GM13977 (cell line): ENCODE measurements at regions not wholly inside any gene's neighbourhood (a gene's known extent, or its start where the extent isn't known, plus 50 kb on each side); places are given as distances from the start of the nearest gene placed in this dataset.

Experiments used
- DNase-seq: peaks from one replicate; pipeline ENCODE4 v3.0.0; 2012; ENCODE audit warnings: low spot score
- CTCF ChIP-seq: IDR thresholded peaks from 2 replicates; pipeline ENCODE4 v1.5.1; 2012; ENCODE audit warnings: mild to moderate bottlenecking, control low read depth; ENCODE audit not compliant: insufficient read depth; ENCODE audit errors: extremely low read depth, missing control alignments
- in situ Hi-C: fragments of 300-500 bp; cut with MboI; formaldehyde crosslinking; loops from one replicate; pipeline ENCODE4 v1.12.0; 2022; ENCODE audit warnings: low sequenced_read_pairs, low pct_unique_long_range_greater_than_20kb, mixed read lengths, inconsistent platforms; ENCODE audit not compliant: unreplicated experiment

- peak; percentile 36 for DNase-seq
- in situ Hi-C loops = loop anchor here (25.0 kb wide), 1 partner anchor 169 kb away; no protein-coding TSS in a partner anchor
- TF ChIP-seq CTCF = peak; percentile 69
Measured at GRCh38 chr16:51818342-51818944, 667.4 kb upstream of the SALL1 start.

- no peak for TF ChIP-seq CTCF
- DNase-seq = no peak
- in situ Hi-C loops = loop anchor here (25.0 kb wide), 1 partner anchor 170 kb away; no protein-coding TSS in a partner anchor
Measured at GRCh38 chr16:51816929-51817328, 665.9 kb upstream of the SALL1 start.

- no peak for DNase-seq
- in situ Hi-C loops = loop anchor here (25.0 kb wide), 1 partner anchor 172 kb away; no protein-coding TSS in a partner anchor
- no peak for TF ChIP-seq CTCF
Measured at GRCh38 chr16:51815523-51815922, 664.5 kb upstream of the SALL1 start.

- in situ Hi-C loops = loop anchor here (25.0 kb wide), 1 partner anchor 173 kb away; no protein-coding TSS in a partner anchor
Measured at GRCh38 chr16:51814617-51815016, 663.5 kb upstream of the SALL1 start.

GRCh38 chr16:51813609-51814008 lies 662.5 kb upstream of the SALL1 start:
- DNase-seq = no peak
- TF ChIP-seq CTCF = no peak
- in situ Hi-C loops = loop anchor here (25.0 kb wide), 1 partner anchor 174 kb away; no protein-coding TSS in a partner anchor

More at GRCh38 chr16:51814617-51815016, 663.5 kb upstream of the SALL1 start:
- DNase-seq = no peak
- TF ChIP-seq CTCF = no peak

GRCh38 chr16:51812945-51813344 lies 661.9 kb upstream of the SALL1 start:
- in situ Hi-C loops = loop anchor here (25.0 kb wide), 1 partner anchor 174 kb away; no protein-coding TSS in a partner anchor
- TF ChIP-seq CTCF = no peak
- no peak for DNase-seq
